Glomerular visceral epithelial cell (primary cell): ENCODE measurements at regions not wholly inside any gene's neighbourhood (a gene's known extent, or its start where the extent isn't known, plus 50 kb on each side); places are given as distances from the start of the nearest gene placed in this dataset.

Source experiments
- DNase-seq: peaks from one replicate; pipeline ENCODE4 v3.0.0-alpha.2; 2016; ENCODE audit errors: extremely low spot score

- no peak for DNase-seq
Measured at GRCh38 chr5:77569409-77569808, 69.1 kb downstream of the OTP start.

DNA sequence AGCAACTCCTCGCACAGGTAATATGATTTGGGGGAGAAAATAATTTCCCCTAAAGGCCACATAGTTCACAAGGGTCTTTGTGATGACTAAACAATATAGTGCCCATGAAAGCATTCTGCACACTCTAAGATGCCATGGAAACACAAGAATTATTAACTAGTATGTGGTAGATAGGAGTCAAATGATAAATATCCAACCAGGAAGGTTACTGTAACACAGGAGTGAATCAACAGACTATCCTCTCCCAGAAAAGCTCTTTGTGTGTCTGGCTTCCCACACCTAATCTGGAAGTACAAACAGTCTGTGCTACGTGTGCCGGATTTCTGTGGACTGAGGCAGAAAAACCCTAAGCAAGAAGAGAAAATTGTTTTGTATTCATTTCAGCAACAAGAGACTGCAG, 70.0 kb downstream of the OTP start:
- no peak for DNase-seq

DNA sequence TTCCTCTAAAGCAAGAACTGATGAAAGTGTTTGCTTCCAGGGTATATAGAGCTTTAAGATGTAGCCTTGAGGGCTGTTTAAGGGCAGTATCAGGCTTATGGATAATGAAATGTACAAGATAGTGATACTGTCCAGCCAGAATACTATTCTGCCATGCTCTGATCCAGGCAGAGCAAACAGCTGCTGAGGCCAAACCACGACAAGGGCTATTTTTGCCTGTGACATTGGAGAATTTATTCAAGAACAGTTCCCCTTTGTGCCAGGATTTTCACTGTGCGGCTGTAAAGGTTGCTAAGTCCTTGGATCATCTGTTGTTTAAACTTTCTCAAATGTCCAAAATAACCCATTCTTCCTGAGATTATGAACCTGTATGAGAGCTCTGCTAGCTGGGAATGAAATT, 70.4 kb downstream of the OTP start:
- DNase-seq, result no peak

DNA sequence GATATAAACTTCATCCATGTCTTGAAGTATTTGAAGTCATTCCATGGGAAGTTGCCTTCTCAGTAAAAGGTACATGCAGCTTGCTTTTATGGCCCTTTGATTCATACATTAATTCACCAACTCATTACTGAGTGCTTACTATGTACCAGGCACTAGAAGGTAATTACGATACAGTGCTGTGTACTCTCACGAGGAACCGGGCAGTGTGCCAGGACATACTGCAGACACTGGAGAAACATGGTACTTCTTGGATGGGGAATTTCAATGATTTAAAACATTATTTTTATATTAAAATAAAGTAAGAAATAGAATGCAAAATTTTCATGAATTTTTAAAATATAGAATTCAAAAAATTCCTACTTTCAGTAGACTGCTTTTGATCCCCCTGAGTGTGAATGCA, 71.4 kb upstream of the WDR41 start:
- no peak for DNase-seq

- no peak for DNase-seq
Measured at GRCh38 chr5:77561965-77562364, 69.8 kb upstream of the WDR41 start.

- DNase-seq, result peak; percentile 45
Measured at GRCh38 chr5:77560677-77561263, 68.7 kb upstream of the WDR41 start.

DNA sequence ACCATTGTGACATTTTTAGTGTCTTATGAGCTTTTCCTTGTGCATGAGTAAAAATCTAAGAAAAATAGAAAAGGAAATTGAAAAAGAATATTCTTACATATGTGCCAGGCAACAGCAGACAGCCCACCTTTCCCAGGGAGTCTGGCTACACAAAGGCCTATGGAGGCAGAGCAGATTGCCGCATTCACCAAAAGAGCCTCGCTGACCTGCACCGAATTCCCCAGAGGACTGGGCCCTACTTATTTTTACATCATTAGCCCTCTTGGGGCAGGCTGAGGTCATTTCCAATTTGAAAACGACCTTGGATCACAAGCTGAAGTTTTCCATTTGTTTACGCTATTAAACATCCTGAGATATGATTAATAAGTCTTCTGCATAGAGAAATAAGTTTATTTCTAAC, 66.2 kb upstream of the WDR41 start:
- no peak for DNase-seq

DNA sequence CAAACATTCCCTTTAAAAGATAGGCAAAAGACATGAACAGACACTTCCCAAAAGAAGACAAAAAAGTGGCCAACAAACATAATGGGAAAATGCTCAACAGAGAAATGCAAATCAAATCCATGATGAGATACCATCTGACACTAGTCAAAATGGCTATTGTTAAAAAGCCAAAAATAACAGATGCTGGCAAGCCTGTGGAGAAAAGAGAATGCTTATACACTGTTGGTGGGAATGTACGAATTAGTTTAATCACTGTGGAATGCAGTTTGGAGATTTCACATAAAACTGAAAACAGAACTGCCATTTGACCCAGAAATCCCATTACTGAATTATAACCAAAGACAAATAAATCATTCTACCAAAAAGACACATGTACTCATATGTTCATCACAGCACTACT, 58.3 kb upstream of the WDR41 start:
- DNase-seq, result no peak

- no peak for DNase-seq
Measured at GRCh38 chr5:77545285-77545684, 53.2 kb upstream of the WDR41 start.
